ENCODE measurements at regions not wholly inside any gene's neighbourhood (a gene's known extent, or its start where the extent isn't known, plus 50 kb on each side); places are given as distances from the start of the nearest gene placed in this dataset.

DNA sequence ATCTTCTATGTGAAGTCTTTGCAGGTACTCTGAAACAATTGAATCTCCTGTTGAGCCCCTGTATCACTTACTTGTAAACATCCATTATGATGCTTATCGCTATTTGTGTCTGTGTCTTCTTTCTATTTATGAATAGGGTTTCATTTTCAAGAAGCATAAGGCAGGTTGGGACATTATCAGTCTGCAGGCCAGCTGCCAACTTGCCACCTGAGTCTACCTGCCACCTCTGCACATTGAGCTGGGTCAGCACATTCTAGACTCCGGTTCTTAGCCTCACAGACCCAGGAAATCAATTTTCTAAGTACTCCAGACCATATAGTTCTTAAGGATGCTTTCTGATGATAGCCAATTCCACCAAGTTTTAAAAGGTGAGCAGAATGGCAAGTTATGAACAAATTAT lies 105.7 kb upstream of the MCTP2 start:
- no peak for DNase-seq
- Mint-ChIP-seq H3K4me3 (no peak overlapping the region), H3K9me3 (no peaks in the 10 kb centered on the region), H3K4me1 (ENCODE audit: low read depth in 2 of 2) (no peaks in the 10 kb centered on the region), H3K27me3 (peaks cover 0 to 8% of the 10 kb centered on the region in 2 donors), H3K27ac (no peak overlapping the region), H3K36me3 (ENCODE audit: insufficient read depth) (no peaks in the 10 kb centered on the region)
- no peak for ATAC-seq (replicated peaks)

DNA sequence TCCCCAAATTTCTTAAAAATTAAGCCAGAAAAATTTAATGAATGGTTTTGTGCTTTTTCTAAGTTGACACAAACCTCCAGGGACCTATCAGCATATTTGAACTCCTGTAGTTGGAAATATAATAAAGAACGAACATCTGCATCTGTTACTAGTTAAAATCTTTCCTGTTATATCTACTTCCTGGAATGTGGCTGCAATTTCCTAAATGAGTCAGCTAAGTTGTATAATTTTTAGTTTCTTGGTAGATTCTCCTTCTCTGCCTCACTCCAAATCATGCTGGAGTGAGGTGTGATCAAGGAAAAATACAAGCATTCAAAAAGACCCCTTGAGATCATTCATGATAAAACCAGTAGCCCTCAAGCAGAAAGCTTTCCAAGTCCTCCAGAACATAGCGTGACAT lies 106.2 kb upstream of the MCTP2 start:
- Mint-ChIP-seq H3K27ac (no peak overlapping the region), H3K4me3 (no peak overlapping the region), H3K36me3 (ENCODE audit: insufficient read depth) (no peaks in the 10 kb centered on the region), H3K27me3 (peaks cover 0 to 3% of the 10 kb centered on the region in 2 donors), H3K9me3 (no peaks in the 10 kb centered on the region), H3K4me1 (ENCODE audit: low read depth in 2 of 2) (no peaks in the 10 kb centered on the region)
- no peak for DNase-seq
- ATAC-seq (replicated peaks), result no peak

DNA sequence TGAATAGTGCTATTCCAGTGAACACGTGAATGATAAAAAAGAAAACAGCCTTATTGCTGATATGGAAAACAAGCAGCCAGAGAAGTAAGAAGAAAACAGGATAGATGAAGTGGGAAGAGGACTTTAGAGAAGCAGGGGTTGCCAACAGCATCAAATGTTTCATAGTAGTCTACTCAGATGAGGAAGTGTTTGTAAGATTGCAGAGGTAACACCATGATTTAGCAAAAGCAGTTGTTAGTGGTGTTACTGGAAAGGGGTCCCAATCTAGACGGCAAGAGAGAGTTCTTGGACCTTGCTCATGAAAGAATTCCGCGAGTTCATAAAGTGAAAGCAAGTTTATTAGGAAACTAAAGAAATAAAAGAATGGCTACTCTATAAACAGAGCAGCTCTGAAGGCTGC lies 108.8 kb upstream of the MCTP2 start:
- no peaks in the 10 kb centered on the region for H3K4me1 Mint-ChIP-seq (ENCODE audit: low read depth in 2 of 2)
- DNase-seq (no peak), ATAC-seq (replicated peaks) (no peak)
- no peak overlapping the region for H3K4me3 Mint-ChIP-seq
- no peaks in the 10 kb centered on the region for H3K9me3 Mint-ChIP-seq
- H3K27me3 Mint-ChIP-seq, result no peaks in the 10 kb centered on the region
- H3K36me3 Mint-ChIP-seq (ENCODE audit: insufficient read depth), result no peaks in the 10 kb centered on the region
- H3K27ac Mint-ChIP-seq, result no peak overlapping the region

DNA sequence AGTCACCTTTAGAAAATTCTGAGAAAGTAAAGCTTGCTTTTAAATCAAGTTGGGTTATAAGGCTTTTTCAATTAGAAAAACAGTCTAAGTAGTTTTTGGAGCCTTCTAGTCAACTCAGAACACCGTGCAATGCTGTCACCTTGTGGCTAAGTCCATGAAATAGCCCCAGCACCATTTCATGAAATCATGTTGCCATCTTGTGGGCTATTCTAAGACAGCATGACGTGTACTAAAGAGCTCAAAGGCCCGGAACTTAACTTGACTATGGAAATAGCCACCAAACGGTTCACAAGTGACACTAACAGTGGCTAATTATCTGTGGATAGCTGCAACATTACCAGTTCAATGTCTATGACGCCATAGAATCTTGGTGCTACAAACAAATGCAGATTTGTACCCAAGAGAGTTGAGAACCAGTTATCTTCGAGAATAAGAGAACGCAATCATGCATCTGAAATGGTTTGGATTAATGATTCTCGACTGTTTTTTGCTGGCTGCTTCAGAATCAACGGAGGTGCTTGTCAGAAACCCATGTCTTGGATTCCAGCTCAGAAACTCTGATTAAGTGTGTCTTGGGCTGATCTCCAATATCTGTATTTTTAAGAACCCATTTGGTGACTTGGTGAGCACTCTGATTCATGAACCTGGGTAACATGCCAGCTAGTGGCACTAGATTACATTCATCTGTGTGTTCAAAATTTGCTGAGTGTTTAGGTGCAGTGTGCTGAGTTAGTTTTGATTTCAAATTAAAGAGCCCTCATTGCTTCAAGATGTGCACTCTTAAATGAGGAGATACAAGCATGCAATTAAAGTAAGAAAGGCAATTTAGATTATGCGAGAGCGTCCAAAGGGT lies 111.2 kb upstream of the MCTP2 start:
- DNase-seq (peak; percentile 52 to 59 (median 55)), ATAC-seq (replicated peaks) (peak; percentile 100)
- Mint-ChIP-seq H3K9me3 (no peaks in the 10 kb centered on the region), H3K27me3 (peaks cover 1 to 4% of the 10 kb centered on the region in 2 donors), H3K4me1 (ENCODE audit: low read depth in 2 of 2) (no peaks in the 10 kb centered on the region), H3K36me3 (ENCODE audit: insufficient read depth) (no peaks in the 10 kb centered on the region), H3K4me3 (no peak overlapping the region), H3K27ac (no peak overlapping the region)

DNA sequence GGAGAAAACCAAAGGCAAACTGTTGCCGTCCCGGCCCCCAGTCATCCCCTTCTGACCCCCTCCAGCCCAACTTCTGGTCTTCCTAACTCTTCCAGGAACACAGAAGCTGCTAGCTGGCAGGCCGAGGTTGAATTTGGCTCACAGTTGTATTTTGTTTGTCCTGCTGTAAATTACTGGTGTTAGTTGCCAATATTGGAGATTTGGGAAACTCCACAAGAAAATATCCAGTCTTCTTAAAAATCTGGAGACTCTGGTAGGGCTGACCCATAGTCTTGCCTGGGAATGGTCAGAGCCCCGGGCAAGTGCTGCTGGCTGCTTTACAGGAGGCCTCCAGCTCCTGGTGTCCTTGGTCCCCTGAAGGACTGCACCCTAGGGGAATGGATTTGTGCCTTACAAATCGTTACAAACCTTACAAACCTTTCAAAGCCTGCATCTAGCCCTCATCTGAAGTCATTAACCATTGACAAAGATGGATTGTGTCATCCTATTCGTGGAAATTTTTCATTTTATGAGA lies 112.0 kb upstream of the MCTP2 start:
- no peaks in the 10 kb centered on the region for H3K4me1 Mint-ChIP-seq (ENCODE audit: low read depth in 2 of 2)
- DNase-seq (no peak), ATAC-seq (replicated peaks) (no peak)
- H3K36me3 Mint-ChIP-seq (ENCODE audit: insufficient read depth), result no peaks in the 10 kb centered on the region
- peaks cover 9 to 12% of the 10 kb centered on the region in 2 donors for H3K27me3 Mint-ChIP-seq
- no peak overlapping the region for H3K27ac Mint-ChIP-seq
- no peak overlapping the region for H3K4me3 Mint-ChIP-seq
- no peaks in the 10 kb centered on the region for H3K9me3 Mint-ChIP-seq

DNA sequence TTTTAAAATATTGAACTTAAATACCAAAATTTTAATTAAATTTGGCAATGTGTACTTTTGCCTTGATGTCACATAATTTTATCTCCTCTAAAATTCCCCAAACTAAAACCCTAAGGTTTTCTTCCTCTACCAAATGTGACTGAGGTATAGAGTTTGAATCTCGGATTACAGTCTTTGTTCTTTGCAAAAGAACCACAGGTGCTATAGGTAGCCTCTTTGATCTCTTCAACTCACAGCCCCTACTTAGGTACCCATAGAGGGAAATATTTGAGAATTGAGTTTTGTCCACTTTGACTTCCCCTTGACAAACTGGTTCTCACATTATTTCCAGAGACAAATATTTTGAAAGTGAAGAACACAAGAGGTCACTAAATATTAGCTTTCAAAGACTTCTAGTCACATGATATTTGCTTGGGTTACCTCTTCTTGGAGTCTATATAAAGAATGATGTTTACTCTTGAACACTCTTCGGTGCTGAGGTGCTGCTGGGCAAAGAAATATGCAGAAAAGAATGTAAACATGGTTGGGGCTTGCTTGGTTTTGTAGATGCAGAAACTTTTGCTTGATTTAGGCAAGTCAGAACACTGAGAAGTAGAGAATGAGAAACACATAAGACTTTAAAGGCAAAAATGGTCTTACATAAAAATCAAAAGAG lies 120.8 kb upstream of the MCTP2 start:
- Mint-ChIP-seq H3K9me3 (no peaks in the 10 kb centered on the region), H3K4me3 (no peak overlapping the region), H3K36me3 (ENCODE audit: insufficient read depth) (no peaks in the 10 kb centered on the region), H3K4me1 (ENCODE audit: low read depth in 2 of 2) (no peaks in the 10 kb centered on the region), H3K27me3 (peaks cover 43 to 56% of the 10 kb centered on the region in 2 donors), H3K27ac (no peak overlapping the region)
- DNase-seq, result no peak
- no peak for ATAC-seq (replicated peaks)

DNA sequence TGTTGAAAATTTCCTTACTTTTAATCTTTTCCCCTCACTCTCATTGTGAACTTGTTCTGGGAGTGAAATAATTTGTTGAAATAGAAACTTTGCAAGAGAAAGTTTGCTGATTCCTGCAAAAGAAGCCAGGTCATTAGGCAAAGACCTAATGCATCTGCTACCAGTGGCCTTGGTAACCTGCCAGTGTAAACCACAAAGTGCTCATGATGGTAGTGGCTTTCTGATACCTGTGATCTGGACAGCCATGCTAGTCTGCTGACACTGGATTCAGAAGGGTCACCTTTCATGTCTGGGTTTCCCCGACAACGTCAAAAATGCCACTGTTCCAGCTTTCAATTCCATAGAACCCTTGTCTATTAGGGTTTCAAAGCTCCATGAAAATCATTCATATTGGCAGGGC lies 123.7 kb upstream of the MCTP2 start:
- no peak overlapping the region for H3K27ac Mint-ChIP-seq
- ATAC-seq (replicated peaks) (no peak), DNase-seq (no peak)
- H3K9me3 Mint-ChIP-seq, result no peaks in the 10 kb centered on the region
- no peaks in the 10 kb centered on the region for H3K36me3 Mint-ChIP-seq (ENCODE audit: insufficient read depth)
- H3K27me3 Mint-ChIP-seq, result peaks cover 36 to 53% of the 10 kb centered on the region in 2 donors
- no peaks in the 10 kb centered on the region for H3K4me1 Mint-ChIP-seq (ENCODE audit: low read depth in 2 of 2)
- no peak overlapping the region for H3K4me3 Mint-ChIP-seq

DNA sequence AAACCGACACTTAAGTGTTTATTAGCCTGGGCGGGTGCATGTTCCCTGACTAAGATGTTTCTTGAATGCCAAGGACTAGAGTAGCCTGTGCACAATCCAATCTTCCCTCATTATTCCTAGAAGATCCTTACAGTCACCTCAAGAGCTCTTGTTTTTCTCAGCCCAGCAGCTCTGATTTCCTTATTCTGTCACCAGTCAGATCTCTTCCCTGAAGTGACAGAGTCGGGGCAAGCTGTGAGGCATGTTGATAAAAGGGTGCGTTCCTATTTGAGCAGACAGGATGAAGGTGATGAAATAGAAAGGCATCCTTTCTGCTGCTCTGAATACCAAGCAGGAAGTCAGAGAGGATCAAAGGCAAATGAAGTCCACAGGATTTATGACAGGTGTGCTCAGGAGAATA lies 125.6 kb upstream of the MCTP2 start:
- no peak for DNase-seq
- Mint-ChIP-seq H3K36me3 (ENCODE audit: insufficient read depth) (no peaks in the 10 kb centered on the region), H3K4me1 (ENCODE audit: low read depth in 2 of 2) (no peaks in the 10 kb centered on the region), H3K4me3 (no peak overlapping the region), H3K9me3 (no peaks in the 10 kb centered on the region), H3K27ac (no peak overlapping the region), H3K27me3 (peaks cover 39 to 53% of the 10 kb centered on the region in 2 donors)
- no peak for ATAC-seq (replicated peaks)

DNA sequence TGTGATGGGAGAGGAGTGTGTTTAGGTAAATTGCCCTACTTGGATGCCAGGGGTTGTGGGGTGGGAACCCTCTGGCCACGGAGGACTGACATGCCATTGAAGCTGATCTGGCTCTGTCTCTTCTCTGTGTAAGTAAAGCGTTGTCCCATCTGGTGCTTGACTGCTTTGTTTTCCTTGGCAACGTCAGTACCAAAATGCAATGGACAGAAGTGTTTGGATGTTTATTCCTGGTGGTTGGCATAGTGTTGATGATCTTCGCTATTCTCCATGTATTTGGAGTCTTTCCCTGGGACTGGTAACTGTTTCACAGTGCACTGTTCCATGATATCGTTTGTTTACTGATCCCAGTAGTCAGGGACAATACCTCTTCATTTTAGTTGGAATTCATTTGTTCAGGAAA lies 130.5 kb upstream of the MCTP2 start:
- H3K27ac Mint-ChIP-seq, result no peak overlapping the region
- DNase-seq (no peak), ATAC-seq (replicated peaks) (no peak)
- no peaks in the 10 kb centered on the region for H3K36me3 Mint-ChIP-seq (ENCODE audit: insufficient read depth)
- H3K4me3 Mint-ChIP-seq, result no peak overlapping the region
- H3K9me3 Mint-ChIP-seq, result no peaks in the 10 kb centered on the region
- no peaks in the 10 kb centered on the region for H3K4me1 Mint-ChIP-seq (ENCODE audit: low read depth in 2 of 2)
- H3K27me3 Mint-ChIP-seq, result peaks cover 51 to 53% of the 10 kb centered on the region in 2 donors

DNA sequence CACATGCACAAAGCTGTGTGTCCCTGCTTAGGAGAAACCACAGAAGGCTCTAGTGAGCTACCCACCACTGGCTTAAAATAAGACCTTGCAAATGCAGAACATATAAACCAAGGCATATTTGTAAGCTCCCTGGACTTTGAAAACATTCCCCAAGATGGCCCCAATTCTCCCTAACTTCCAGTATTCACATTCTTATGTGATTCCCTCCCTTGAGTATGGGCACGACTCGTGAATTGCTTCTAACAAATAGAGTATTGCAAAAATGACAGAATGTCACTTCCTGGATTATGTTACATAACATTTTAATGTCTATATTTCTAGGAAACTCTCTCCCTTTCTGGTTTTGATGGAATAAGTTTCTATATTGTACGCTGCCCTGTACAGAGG lies 131.8 kb upstream of the MCTP2 start:
- Mint-ChIP-seq H3K27me3 (peaks cover 45 to 49% of the 10 kb centered on the region in 2 donors), H3K36me3 (ENCODE audit: insufficient read depth) (no peaks in the 10 kb centered on the region), H3K27ac (no peak overlapping the region), H3K4me1 (ENCODE audit: low read depth in 2 of 2) (no peaks in the 10 kb centered on the region), H3K9me3 (no peaks in the 10 kb centered on the region), H3K4me3 (no peak overlapping the region)
- ATAC-seq (replicated peaks), result no peak
- DNase-seq, result no peak

DNA sequence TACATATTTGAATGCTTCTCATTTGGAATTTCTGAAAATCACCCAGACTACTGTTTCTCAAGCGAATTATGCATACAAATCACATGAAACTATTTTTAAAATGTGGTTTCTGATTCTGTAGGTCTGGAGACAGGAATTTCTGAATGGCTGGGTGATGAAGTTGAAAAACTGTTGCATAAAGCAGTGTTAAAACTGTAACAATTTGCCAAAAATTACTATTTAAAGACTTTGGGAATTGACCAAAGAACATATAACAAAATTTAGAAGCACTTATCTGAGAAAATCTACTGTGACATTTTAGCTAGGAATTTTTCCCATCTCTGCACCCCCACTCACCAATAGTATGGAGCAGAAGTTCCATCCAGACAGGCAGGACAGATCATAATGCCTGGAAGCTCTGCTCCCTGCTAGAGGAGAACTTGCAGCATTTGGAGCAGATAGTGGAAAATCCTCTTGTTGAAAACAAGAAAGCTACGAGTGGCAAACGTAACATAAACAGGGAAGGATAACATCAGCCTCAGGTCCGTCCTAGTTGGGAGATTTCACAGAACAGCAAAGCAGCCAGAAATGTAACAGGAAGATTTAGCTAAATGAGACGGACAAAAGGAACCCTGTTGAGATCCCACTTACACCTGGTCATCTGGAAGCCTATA lies 132.3 kb upstream of the MCTP2 start:
- Mint-ChIP-seq H3K9me3 (no peaks in the 10 kb centered on the region), H3K27me3 (peaks cover 40 to 44% of the 10 kb centered on the region in 2 donors), H3K27ac (no peak overlapping the region), H3K36me3 (ENCODE audit: insufficient read depth) (no peaks in the 10 kb centered on the region), H3K4me3 (no peak overlapping the region), H3K4me1 (ENCODE audit: low read depth in 2 of 2) (no peaks in the 10 kb centered on the region)
- no peak for DNase-seq
- ATAC-seq (replicated peaks), result no peak

DNA sequence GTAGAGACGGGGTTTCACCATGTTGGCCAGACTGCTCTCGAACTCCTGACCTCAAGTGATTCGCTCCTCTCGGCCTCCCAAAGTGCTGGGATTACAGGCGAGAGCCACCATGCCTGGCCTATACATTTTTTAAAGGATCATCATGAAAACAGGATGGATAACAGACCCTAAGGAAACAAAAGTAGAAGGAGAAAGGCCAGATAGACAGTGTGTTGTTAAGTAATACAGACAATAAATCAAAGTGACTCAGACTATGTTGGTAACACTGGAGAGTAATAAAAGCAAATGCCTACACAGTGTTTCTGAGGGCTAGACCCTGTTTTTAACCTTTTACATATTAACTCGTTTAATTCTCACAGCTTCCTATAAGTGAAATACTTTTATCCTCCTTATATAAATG lies 133.8 kb upstream of the MCTP2 start:
- H3K27me3 Mint-ChIP-seq, result peaks cover 29% of the 10 kb centered on the region in 2 donors
- no peaks in the 10 kb centered on the region for H3K9me3 Mint-ChIP-seq

DNA sequence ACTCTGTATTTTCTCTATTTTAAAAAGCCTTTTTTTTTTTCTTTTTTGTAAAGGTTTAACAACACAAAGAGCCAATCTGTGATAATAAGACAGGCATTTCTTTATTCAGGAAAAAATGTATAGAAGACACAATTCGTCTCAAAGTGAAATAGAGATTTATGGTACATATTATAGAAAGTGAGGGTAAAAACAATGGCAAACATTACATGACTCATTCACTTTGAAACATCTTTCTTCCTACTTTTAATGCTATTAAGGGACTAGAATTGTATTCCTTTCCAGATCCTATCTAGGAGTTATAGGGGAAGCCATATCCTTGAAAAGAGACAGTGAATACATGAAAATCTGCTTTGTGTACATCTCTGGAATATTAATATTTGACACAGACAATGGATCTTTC lies 137.1 kb upstream of the MCTP2 start:
- Mint-ChIP-seq H3K36me3 (ENCODE audit: insufficient read depth) (no peaks in the 10 kb centered on the region), H3K27me3 (peaks cover 13 to 28% of the 10 kb centered on the region in 2 donors), H3K4me1 (ENCODE audit: low read depth in 2 of 2) (no peaks in the 10 kb centered on the region), H3K9me3 (no peaks in the 10 kb centered on the region), H3K27ac (no peak overlapping the region), H3K4me3 (no peak overlapping the region)
- DNase-seq (no peak), ATAC-seq (replicated peaks) (no peak)

More for the DNA sequence above, 133.8 kb upstream of the MCTP2 start:
- no peaks in the 10 kb centered on the region for H3K4me1 Mint-ChIP-seq (ENCODE audit: low read depth in 2 of 2)
- ATAC-seq (replicated peaks), result no peak
- H3K4me3 Mint-ChIP-seq, result no peak overlapping the region
- H3K36me3 Mint-ChIP-seq (ENCODE audit: insufficient read depth), result no peaks in the 10 kb centered on the region
- no peak for DNase-seq
- H3K27ac Mint-ChIP-seq, result no peak overlapping the region

Data from effector memory CD8-positive, alpha-beta T cell (primary cell).